ENCODE measurements at regions not wholly inside any gene's neighbourhood (a gene's known extent, or its start where the extent isn't known, plus 50 kb on each side); places are given as distances from the start of the nearest gene placed in this dataset.

DNA sequence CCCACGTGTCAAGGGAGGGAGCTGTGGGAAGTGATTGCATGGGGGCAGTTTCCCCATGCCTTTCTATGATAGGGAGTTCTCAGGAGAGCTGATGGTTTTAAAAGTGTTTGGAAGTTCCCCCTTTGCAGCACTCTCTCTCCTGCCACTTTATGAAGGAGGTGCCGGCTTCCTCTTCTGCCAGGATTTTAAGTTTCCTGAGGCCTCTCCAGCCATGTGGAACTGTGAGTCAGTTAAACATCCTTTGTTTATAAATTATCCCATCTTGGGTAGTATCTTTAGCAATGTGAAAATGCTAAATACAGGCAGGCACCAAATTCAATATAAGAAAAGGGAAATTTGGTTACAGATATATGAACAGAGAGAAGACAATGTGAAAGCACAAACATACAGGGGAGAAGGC, 96.4 kb upstream of the EPHA7 start:
- H3K9me3 ChIP-seq (replicated peaks in 1 of 3): no peaks in the 10 kb centered on the region
- 40 to 60% (median 59%) methylated on average over 2 of the region's 2 CpGs for WGBS, 4 donors
- intact Hi-C loops (cut with DNase I): no loop called here
- TF ChIP-seq POLR2A (IDR thresholded peaks at IDR 0.05): no peak
- TF ChIP-seq, protein P1, sequence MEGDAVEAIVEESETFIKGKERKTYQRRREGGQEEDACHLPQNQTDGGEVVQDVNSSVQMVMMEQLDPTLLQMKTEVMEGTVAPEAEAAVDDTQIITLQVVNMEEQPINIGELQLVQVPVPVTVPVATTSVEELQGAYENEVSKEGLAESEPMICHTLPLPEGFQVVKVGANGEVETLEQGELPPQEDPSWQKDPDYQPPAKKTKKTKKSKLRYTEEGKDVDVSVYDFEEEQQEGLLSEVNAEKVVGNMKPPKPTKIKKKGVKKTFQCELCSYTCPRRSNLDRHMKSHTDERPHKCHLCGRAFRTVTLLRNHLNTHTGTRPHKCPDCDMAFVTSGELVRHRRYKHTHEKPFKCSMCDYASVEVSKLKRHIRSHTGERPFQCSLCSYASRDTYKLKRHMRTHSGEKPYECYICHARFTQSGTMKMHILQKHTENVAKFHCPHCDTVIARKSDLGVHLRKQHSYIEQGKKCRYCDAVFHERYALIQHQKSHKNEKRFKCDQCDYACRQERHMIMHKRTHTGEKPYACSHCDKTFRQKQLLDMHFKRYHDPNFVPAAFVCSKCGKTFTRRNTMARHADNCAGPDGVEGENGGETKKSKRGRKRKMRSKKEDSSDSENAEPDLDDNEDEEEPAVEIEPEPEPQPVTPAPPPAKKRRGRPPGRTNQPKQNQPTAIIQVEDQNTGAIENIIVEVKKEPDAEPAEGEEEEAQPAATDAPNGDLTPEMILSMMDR (IDR thresholded peaks at IDR 0.05): no peak
- no peaks in the 10 kb centered on the region for H3K27me3 ChIP-seq
- H3K27ac ChIP-seq: no peak overlapping the region
- H3K4me3 ChIP-seq: no peak overlapping the region
- no peak for DNase-seq
- no peaks in the 10 kb centered on the region for H3K4me1 ChIP-seq (replicated peaks in 1 of 2)
- no peaks in the 10 kb centered on the region for H3K36me3 ChIP-seq (replicated peaks in 1 of 2)

DNA sequence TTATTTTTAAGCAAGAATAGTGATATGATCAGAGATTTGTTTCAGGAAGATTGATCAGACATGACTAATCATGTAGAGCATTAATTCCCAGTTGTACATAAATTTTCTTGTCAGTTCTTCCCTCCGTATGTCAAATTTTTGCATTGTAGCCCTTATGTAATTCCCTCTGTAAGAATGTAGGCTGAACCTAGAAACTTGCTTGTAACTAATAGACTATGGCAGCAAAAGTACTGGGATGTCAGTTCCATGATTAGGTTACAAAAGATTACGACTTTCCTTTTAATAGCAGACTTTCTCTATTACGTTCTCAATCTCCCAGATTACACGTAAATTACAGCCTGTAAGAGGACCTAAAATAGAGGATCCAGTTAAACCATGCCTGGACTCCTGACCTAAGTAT, 79.4 kb upstream of the EPHA7 start:
- no peak for DNase-seq
- 59 to 77% (median 73%) methylated on average over 4 of the region's 4 CpGs for WGBS, 4 donors
- TF ChIP-seq, protein P1 (IDR thresholded peaks at IDR 0.05): no peak
- no peak for TF ChIP-seq POLR2A (IDR thresholded peaks at IDR 0.05)
- Histone ChIP-seq H3K4me3 (no peak overlapping the region), H3K27ac (no peak overlapping the region), H3K36me3 (replicated peaks in 1 of 2) (no peaks in the 10 kb centered on the region), H3K27me3 (no peaks in the 10 kb centered on the region), H3K4me1 (replicated peaks in 1 of 2) (no peaks in the 10 kb centered on the region), H3K9me3 (replicated peaks in 1 of 3) (no peaks in the 10 kb centered on the region)
- intact Hi-C loops (cut with DNase I): no loop called here

DNA sequence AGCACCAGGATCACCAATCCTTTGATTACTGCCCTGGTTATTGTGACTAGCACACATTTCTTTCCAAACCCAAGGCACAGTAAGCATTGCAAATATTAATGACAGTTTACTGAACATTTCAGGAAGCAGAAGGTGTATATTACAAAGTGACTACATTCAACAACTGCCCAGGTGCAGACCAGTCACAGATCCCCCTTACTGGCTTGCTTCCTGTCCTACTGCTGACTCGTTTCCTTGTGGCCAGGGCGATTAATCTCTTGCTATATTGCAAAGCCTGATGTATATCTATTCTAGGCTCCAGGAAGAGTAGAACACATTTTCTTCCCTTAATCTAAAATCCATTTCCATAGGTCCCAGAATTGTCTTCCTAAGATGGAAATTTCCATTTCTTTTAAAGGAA, 77.2 kb upstream of the EPHA7 start:
- Histone ChIP-seq H3K27me3 (no peaks in the 10 kb centered on the region), H3K4me3 (no peak overlapping the region), H3K36me3 (replicated peaks in 1 of 2) (no peaks in the 10 kb centered on the region), H3K4me1 (replicated peaks in 1 of 2) (no peaks in the 10 kb centered on the region), H3K9me3 (replicated peaks in 1 of 3) (no peaks in the 10 kb centered on the region), H3K27ac (no peak overlapping the region)
- no peak for DNase-seq
- 33 to 73% (median 56%) methylated on average over 2 of the region's 2 CpGs for WGBS, 4 donors
- intact Hi-C loops (cut with DNase I): no loop called here
- TF ChIP-seq, protein P1 (IDR thresholded peaks at IDR 0.05): no peak
- no peak for TF ChIP-seq POLR2A (IDR thresholded peaks at IDR 0.05)

DNA sequence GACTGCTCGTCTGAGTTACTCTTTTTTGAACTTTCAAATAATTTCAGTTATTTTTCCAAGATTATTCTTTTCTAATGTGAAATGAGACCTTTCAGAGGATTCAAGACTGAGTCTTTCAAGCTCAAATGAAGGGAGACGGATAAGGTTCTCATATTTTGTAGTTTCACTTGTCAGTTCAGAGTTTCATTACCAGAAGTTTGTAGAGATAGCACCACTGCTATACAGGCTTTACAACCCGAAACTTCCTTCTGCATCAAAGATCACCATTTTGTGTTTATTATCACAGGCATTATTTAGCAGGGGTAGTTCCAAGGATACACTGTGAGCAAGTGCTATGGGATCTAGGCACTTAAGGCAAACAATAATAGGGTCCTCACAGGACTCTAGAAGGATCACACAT, 74.7 kb upstream of the EPHA7 start:
- Histone ChIP-seq H3K27ac (no peak overlapping the region), H3K4me3 (no peak overlapping the region), H3K4me1 (replicated peaks in 1 of 2) (no peaks in the 10 kb centered on the region), H3K36me3 (replicated peaks in 1 of 2) (no peaks in the 10 kb centered on the region), H3K27me3 (no peaks in the 10 kb centered on the region), H3K9me3 (replicated peaks in 1 of 3) (no peaks in the 10 kb centered on the region)
- DNase-seq: no peak
- TF ChIP-seq, protein P1 (IDR thresholded peaks at IDR 0.05): no peak
- TF ChIP-seq POLR2A (IDR thresholded peaks at IDR 0.05): no peak
- intact Hi-C loops (cut with DNase I): no loop called here
- 66 to 68% (median 67%) methylated on average over 3 of the region's 3 CpGs for WGBS, 4 donors

Data from adrenal gland (tissue), 9 donors.